HEK293 (cell line): ENCODE measurements at regions not wholly inside any gene's neighbourhood (a gene's known extent, or its start where the extent isn't known, plus 50 kb on each side); places are given as distances from the start of the nearest gene placed in this dataset.
A peak's percentile ranks its signal among the peaks of the same experiment; 100 is the strongest.

Source experiments
- CTCF ChIA-PET: fragments of 350-600 bp; formaldehyde crosslinking; extraction: SDS; loops from one replicate; lab custom pipeline; 2021; ENCODE audit warnings: antibody characterized with exemption; lab: Yijun Ruan, JAX
- POLR2A ChIA-PET: fragments of 300-600 bp; formaldehyde crosslinking; extraction: SDS; loops from one replicate; lab custom pipeline; 2020; ENCODE audit warnings: antibody characterized with exemption, inconsistent platforms; lab: Yijun Ruan, JAX
- H3K27ac ChIP-seq: fragments of 200-500 bp; sonication (Bioruptor generic); 2 replicates; pipeline ENCODE4 v1.5.1; 2014; ENCODE audit warnings: low read depth, low read length, control low read depth, inconsistent platforms; ENCODE audit errors: extremely low read depth
- H3K36me3 ChIP-seq, 2 experiments: fragments of 200-500 bp in 1 of 2; sonication (Bioruptor generic) in 1 of 2; 1 replicate in 1 of 2; 2 replicates in 1 of 2; pipeline ENCODE4 v1.5.1; 2014 to 2017; ENCODE audit warnings: inconsistent platforms in 2 of 2, low read length in 2 of 2; ENCODE audit not compliant: control insufficient read depth in 2 of 2, insufficient read depth in 1 of 2
- H3K4me1 ChIP-seq: fragments of 200-500 bp; sonication (Bioruptor generic); 2 replicates; pipeline ENCODE4 v1.5.1; 2014; ENCODE audit warnings: mild to moderate bottlenecking, low read length, inconsistent platforms; ENCODE audit not compliant: control insufficient read depth, insufficient read depth
- H3K4me3 ChIP-seq: 2 replicates; pipeline ENCODE4 v1.5.1; 2011; ENCODE audit warnings: low read depth, mild to moderate bottlenecking, control low read depth, low read length, moderate library complexity
- H3K9me3 ChIP-seq: fragments of 200-500 bp; sonication (Bioruptor generic); 2 replicates; pipeline ENCODE4 v1.5.1; 2014; ENCODE audit warnings: low read depth, low read length, inconsistent platforms; ENCODE audit not compliant: control insufficient read depth, insufficient read depth
- KLF9 ChIP-seq: fragments of 450-650 bp; formaldehyde crosslinking; IDR thresholded peaks from 2 replicates; pipeline ENCODE4 v1.5.1; 2016; ENCODE audit warnings: missing biosample characterization, missing genetic modification characterization, low read depth
- MEIS1 ChIP-seq: sonication (generic); formaldehyde crosslinking; IDR thresholded peaks from 2 replicates; pipeline ENCODE4 v1.8.1; 2022; ENCODE audit warnings: missing genetic modification reagents, mild to moderate bottlenecking, borderline replicate concordance
- SETDB1 ChIP-seq: IDR thresholded peaks from one replicate; pipeline ENCODE4 v1.6.1; 2017; ENCODE audit warnings: mild to moderate bottlenecking, low read length, moderate library complexity, mixed read lengths; ENCODE audit not compliant: insufficient read length
- TSHZ1 ChIP-seq: fragments of 450-650 bp; formaldehyde crosslinking; IDR thresholded peaks from 2 replicates; pipeline ENCODE4 v1.5.1; 2016; ENCODE audit warnings: missing biosample characterization, missing genetic modification characterization, borderline replicate concordance
- YY1 ChIP-seq: fragments of 450-650 bp; formaldehyde crosslinking; IDR thresholded peaks from 2 replicates; pipeline ENCODE4 v1.5.1; 2018; ENCODE audit warnings: missing biosample characterization, missing genetic modification characterization
- YY2 ChIP-seq: fragments of 450-650 bp; formaldehyde crosslinking; IDR thresholded peaks from 2 replicates; pipeline ENCODE4 v1.5.1; 2016; ENCODE audit warnings: missing biosample characterization, missing genetic modification characterization
- ZBTB48 ChIP-seq: fragments of 450-650 bp; formaldehyde crosslinking; IDR thresholded peaks from 2 replicates; pipeline ENCODE4 v1.5.1; 2016; ENCODE audit warnings: missing biosample characterization, missing genetic modification characterization
- ZFP69B ChIP-seq: fragments of 450-650 bp; formaldehyde crosslinking; IDR thresholded peaks from 2 replicates; pipeline ENCODE4 v1.5.1; 2016; ENCODE audit warnings: missing biosample characterization, missing genetic modification characterization
- ZNF302 ChIP-seq: fragments of 450-650 bp; formaldehyde crosslinking; IDR thresholded peaks from 2 replicates; pipeline ENCODE4 v1.5.1; 2016; ENCODE audit warnings: missing biosample characterization, missing genetic modification characterization, low read depth
- ZNF513 ChIP-seq: fragments of 450-650 bp; IDR thresholded peaks from 2 replicates; pipeline ENCODE4 v1.5.1; 2018; ENCODE audit warnings: missing biosample characterization, missing genetic modification characterization
- ZNF549 ChIP-seq: fragments of 450-650 bp; IDR thresholded peaks from 2 replicates; pipeline ENCODE4 v1.5.1; 2018; ENCODE audit warnings: missing biosample characterization, missing genetic modification characterization, mild to moderate bottlenecking, inconsistent platforms, moderate library complexity
- ZNF76 ChIP-seq: fragments of 450-650 bp; formaldehyde crosslinking; IDR thresholded peaks from 2 replicates; pipeline ENCODE4; 2016; ENCODE audit warnings: low read depth, missing biosample characterization, missing genetic modification characterization, borderline replicate concordance
- TF ChIP-seq, protein P1 (sequence below): fragments of 450-650 bp; formaldehyde crosslinking; IDR thresholded peaks from 2 replicates; pipeline ENCODE4 v1.5.1; 2016; ENCODE audit warnings: missing biosample characterization, missing genetic modification characterization
- TF ChIP-seq, protein P2 (sequence below): fragments of 450-650 bp; formaldehyde crosslinking; IDR thresholded peaks from 2 replicates; pipeline ENCODE4 v1.5.1; 2016; ENCODE audit warnings: missing biosample characterization, missing genetic modification characterization
- TF ChIP-seq, protein P3 (sequence below): fragments of 450-650 bp; formaldehyde crosslinking; IDR thresholded peaks from 2 replicates; pipeline ENCODE4 v1.5.1; 2016; ENCODE audit warnings: missing biosample characterization, missing genetic modification characterization, low read depth

- TF ChIP-seq YY1 (tag by site-specific recombination) (no peak), TSHZ1 (no peak), ZNF76 (tag by site-specific recombination) (no peak), ZFP69B (no peak), ZNF302 (tag by site-specific recombination) (no peak), ZNF513 (tag by site-specific recombination) (no peak), ZBTB48 (tag by site-specific recombination) (no peak), ZNF549 (tag by site-specific recombination) (no peak)
- TF ChIP-seq, protein P1, sequence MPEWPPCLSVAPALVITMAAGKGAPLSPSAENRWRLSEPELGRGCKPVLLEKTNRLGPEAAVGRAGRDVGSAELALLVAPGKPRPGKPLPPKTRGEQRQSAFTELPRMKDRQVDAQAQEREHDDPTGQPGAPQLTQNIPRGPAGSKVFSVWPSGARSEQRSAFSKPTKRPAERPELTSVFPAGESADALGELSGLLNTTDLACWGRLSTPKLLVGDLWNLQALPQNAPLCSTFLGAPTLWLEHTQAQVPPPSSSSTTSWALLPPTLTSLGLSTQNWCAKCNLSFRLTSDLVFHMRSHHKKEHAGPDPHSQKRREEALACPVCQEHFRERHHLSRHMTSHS (tag by site-specific recombination), result no peak
- TF ChIP-seq, protein P2, sequence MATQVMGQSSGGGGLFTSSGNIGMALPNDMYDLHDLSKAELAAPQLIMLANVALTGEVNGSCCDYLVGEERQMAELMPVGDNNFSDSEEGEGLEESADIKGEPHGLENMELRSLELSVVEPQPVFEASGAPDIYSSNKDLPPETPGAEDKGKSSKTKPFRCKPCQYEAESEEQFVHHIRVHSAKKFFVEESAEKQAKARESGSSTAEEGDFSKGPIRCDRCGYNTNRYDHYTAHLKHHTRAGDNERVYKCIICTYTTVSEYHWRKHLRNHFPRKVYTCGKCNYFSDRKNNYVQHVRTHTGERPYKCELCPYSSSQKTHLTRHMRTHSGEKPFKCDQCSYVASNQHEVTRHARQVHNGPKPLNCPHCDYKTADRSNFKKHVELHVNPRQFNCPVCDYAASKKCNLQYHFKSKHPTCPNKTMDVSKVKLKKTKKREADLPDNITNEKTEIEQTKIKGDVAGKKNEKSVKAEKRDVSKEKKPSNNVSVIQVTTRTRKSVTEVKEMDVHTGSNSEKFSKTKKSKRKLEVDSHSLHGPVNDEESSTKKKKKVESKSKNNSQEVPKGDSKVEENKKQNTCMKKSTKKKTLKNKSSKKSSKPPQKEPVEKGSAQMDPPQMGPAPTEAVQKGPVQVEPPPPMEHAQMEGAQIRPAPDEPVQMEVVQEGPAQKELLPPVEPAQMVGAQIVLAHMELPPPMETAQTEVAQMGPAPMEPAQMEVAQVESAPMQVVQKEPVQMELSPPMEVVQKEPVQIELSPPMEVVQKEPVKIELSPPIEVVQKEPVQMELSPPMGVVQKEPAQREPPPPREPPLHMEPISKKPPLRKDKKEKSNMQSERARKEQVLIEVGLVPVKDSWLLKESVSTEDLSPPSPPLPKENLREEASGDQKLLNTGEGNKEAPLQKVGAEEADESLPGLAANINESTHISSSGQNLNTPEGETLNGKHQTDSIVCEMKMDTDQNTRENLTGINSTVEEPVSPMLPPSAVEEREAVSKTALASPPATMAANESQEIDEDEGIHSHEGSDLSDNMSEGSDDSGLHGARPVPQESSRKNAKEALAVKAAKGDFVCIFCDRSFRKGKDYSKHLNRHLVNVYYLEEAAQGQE (tag by site-specific recombination), result no peak
- TF ChIP-seq, all 188 proteins: peak for 0
Measured at GRCh38 chr1:195019385-195019784, 1588.9 kb downstream of the KCNT2 start (continued).

GRCh38 chr1:195012995-195013394, 1595.2 kb downstream of the KCNT2 start:
- CTCF ChIA-PET, result no interaction called here
- POLR2A ChIA-PET, result no interaction called here

More at GRCh38 chr1:195012995-195013394, 1595.2 kb downstream of the KCNT2 start:
- Histone ChIP-seq H3K27ac (no peak overlapping the region), H3K4me1 (no peaks in the 10 kb centered on the region), H3K4me3 (no peak overlapping the region), H3K36me3 (no peaks in the 10 kb centered on the region), H3K9me3 (no peaks in the 10 kb centered on the region)
- TF ChIP-seq YY2 (no peak), SETDB1 (peak; percentile 54), ZNF549 (tag by site-specific recombination) (no peak), MEIS1 (no peak), KLF9 (tag by site-specific recombination) (no peak)
- TF ChIP-seq, protein P3, sequence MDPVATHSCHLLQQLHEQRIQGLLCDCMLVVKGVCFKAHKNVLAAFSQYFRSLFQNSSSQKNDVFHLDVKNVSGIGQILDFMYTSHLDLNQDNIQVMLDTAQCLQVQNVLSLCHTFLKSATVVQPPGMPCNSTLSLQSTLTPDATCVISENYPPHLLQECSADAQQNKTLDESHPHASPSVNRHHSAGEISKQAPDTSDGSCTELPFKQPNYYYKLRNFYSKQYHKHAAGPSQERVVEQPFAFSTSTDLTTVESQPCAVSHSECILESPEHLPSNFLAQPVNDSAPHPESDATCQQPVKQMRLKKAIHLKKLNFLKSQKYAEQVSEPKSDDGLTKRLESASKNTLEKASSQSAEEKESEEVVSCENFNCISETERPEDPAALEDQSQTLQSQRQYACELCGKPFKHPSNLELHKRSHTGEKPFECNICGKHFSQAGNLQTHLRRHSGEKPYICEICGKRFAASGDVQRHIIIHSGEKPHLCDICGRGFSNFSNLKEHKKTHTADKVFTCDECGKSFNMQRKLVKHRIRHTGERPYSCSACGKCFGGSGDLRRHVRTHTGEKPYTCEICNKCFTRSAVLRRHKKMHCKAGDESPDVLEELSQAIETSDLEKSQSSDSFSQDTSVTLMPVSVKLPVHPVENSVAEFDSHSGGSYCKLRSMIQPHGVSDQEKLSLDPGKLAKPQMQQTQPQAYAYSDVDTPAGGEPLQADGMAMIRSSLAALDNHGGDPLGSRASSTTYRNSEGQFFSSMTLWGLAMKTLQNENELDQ, result no peak
- TF ChIP-seq, all 188 proteins: peak for 1
